Colonic mucosa (tissue), 4 donors: ENCODE measurements at regions not wholly inside any gene's neighbourhood (a gene's known extent, or its start where the extent isn't known, plus 50 kb on each side); places are given as distances from the start of the nearest gene placed in this dataset.
"Not testable (repeated sequence)": the region's sequence is repeated elsewhere in the genome, so short reads cannot be mapped to it uniquely, and the experiment has no call there.

ENCODE experiments used
- DNase-seq: peaks from one replicate; pipeline ENCODE4 v3.0.0-alpha.2; 2020
- H3K27ac ChIP-seq: fragments of 200-600 bp; one replicate; pipeline ENCODE4 v1.8.0; 2021
- H3K27me3 ChIP-seq: fragments of 200-600 bp; one replicate; pipeline ENCODE4 v1.8.0; 2021
- H3K36me3 ChIP-seq: fragments of 200-600 bp; one replicate; pipeline ENCODE4 v1.8.0; 2021
- H3K4me1 ChIP-seq: fragments of 200-600 bp; one replicate; pipeline ENCODE4 v1.8.0; 2021; ENCODE audit warnings: mild to moderate bottlenecking
- H3K4me3 ChIP-seq: fragments of 200-600 bp; one replicate; pipeline ENCODE4 v1.8.0; 2021
- H3K9ac ChIP-seq, 2 donors: one replicate each; pipeline ENCODE4 v1.7.0; 2013; ENCODE audit warnings: control low read depth in 2 of 2, low read depth in 2 of 2, low read length in 2 of 2
- H3K9me3 ChIP-seq: fragments of 200-600 bp; one replicate; pipeline ENCODE4 v1.8.0; 2021
- CTCF ChIP-seq: fragments of 200-600 bp; IDR thresholded peaks from one replicate; pipeline ENCODE4 v1.8.0; 2022; ENCODE audit warnings: antibody characterized with exemption, mild to moderate bottlenecking
- intact Hi-C: fragments of 100-400 bp; cut with DNase I; formaldehyde crosslinking; loops from one replicate; pipeline ENCODE4 v1.14.1; 2022
- donor health status: healthy.
- donor health status: DM: no; HTN: no; CAD: no.
- donor health status: DM: no; HTN: no; CAD: no.

DNA sequence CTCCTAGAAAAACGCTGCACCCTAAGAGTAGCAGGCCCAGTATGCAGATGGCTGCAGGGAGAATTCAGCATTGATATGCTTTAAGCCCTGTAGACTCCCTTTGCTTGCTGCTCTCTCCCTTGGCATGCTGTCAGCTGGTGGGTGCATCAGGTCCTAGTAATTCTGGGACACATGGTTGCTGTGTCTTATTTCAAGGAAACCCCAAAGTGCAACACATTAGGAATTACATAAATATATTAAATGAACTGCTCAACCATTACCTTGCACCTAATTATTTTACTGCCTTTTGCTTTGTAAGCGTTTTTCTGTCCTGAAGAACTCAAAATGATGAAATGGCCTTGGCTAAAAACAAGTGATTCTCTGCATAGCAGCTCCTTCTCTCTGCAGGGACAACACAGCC, 516.3 kb downstream of the ZIC3 start:
- H3K9me3 ChIP-seq, result no peaks in the 10 kb centered on the region
- no peak overlapping the region for H3K9ac ChIP-seq
- H3K4me1 ChIP-seq, result no peaks in the 10 kb centered on the region
- H3K36me3 ChIP-seq, result no peaks in the 10 kb centered on the region
- H3K27me3 ChIP-seq, result no peaks in the 10 kb centered on the region
- no peak overlapping the region for H3K4me3 ChIP-seq
- TF ChIP-seq CTCF, result no peak
- intact Hi-C loops, result no loop called here
- H3K27ac ChIP-seq, result no peak overlapping the region
- no peak for DNase-seq

DNA sequence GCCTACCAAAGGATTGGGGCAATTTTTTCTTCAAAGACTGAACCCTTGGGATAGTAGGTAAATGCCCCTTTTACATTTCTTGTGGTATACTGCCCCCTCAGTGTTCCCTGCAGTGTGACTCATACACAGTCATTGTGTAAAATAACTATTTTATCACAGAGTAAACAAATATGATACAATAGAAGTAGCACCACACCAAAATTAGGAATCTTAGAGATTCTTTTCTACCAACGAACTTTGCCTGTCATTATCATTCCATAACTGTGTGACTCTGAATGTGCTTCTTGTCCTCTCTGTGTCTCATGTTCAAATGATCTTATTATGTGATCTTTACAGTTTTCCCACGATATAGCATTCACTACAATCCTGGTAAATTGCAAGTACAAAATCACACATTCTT, 517.0 kb downstream of the ZIC3 start:
- no peaks in the 10 kb centered on the region for H3K9me3 ChIP-seq
- no peaks in the 10 kb centered on the region for H3K27me3 ChIP-seq
- intact Hi-C loops, result no loop called here
- no peak for TF ChIP-seq CTCF
- H3K4me3 ChIP-seq, result no peak overlapping the region
- no peak overlapping the region for H3K27ac ChIP-seq
- no peaks in the 10 kb centered on the region for H3K36me3 ChIP-seq
- no peaks in the 10 kb centered on the region for H3K4me1 ChIP-seq
- no peak for DNase-seq
- no peak overlapping the region for H3K9ac ChIP-seq

- DNase-seq, H3K27ac ChIP-seq, H3K9ac ChIP-seq, H3K4me1 ChIP-seq, H3K36me3 ChIP-seq, H3K27me3 ChIP-seq, H3K4me3 ChIP-seq, H3K9me3 ChIP-seq, intact Hi-C loops: not testable (repeated sequence)
Measured at GRCh38 chrX:138110910-138111309, 545.0 kb downstream of the ZIC3 start.

- no peak overlapping the region for H3K9ac ChIP-seq
- H3K27me3 ChIP-seq, result no peaks in the 10 kb centered on the region
- no peak overlapping the region for H3K27ac ChIP-seq
- no peak for DNase-seq
- H3K4me3 ChIP-seq, result no peak overlapping the region
- no peaks in the 10 kb centered on the region for H3K4me1 ChIP-seq
- intact Hi-C loops, result loop anchor here (5.0 kb wide), 1 partner anchor 620 kb away; no protein-coding TSS in a partner anchor
- no peaks in the 10 kb centered on the region for H3K36me3 ChIP-seq
- H3K9me3 ChIP-seq, result no peaks in the 10 kb centered on the region
- TF ChIP-seq CTCF, result no peak
Measured at GRCh38 chrX:138127314-138127713, 561.4 kb downstream of the ZIC3 start.

DNA sequence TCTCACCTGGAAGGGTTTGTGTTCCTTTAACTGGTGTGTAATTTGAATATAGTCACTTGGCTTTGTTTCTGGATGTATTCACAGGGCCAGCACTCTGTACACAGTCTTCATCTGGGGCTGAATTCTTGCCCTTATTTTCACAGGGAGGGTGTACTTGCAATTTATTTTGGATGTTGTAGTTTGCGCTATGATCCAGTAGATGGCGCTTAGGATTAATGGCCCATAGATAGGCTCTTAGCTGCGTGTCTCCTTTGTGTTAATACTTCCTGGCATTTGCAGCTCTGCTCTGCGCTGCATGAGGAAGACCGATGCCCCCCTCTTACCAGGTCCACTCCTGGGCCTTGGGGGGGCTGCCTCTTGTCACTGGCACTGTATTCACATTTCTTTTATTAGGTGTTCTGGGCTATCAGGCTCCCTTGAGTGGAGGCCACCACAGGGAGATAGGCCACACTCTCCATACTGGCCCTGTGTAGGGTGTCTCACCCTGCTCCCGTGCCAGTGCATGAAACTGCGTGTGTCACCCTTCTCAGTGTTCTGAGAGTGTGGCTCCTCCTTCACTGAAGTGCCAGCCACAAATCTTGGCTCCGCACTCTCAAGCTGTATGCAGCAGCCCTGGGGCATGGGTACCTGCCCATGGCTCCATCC, 562.2 kb downstream of the ZIC3 start:
- TF ChIP-seq CTCF, result peak; percentile 38
- intact Hi-C loops, result loop anchor here (5.0 kb wide), 1 partner anchor 619 kb away; no protein-coding TSS in a partner anchor
- no peaks in the 10 kb centered on the region for H3K4me1 ChIP-seq
- no peaks in the 10 kb centered on the region for H3K9me3 ChIP-seq
- no peak overlapping the region for H3K9ac ChIP-seq
- H3K27me3 ChIP-seq, result no peaks in the 10 kb centered on the region
- peak; percentile 19 for DNase-seq
- no peak overlapping the region for H3K27ac ChIP-seq
- H3K36me3 ChIP-seq, result no peaks in the 10 kb centered on the region
- no peak overlapping the region for H3K4me3 ChIP-seq

GRCh38 chrX:138150709-138151108, 560.8 kb downstream of the FGF13 start:
- no peak overlapping the region for H3K4me3 ChIP-seq
- H3K4me1 ChIP-seq, result no peaks in the 10 kb centered on the region
- H3K36me3 ChIP-seq, result no peaks in the 10 kb centered on the region
- TF ChIP-seq CTCF, result no peak
- H3K27ac ChIP-seq, result no peak overlapping the region
- intact Hi-C loops, result no loop called here
- H3K9me3 ChIP-seq, result no peaks in the 10 kb centered on the region
- no peak for DNase-seq
- H3K9ac ChIP-seq, result no peak overlapping the region
- no peaks in the 10 kb centered on the region for H3K27me3 ChIP-seq
